ENCODE measurements at regions not wholly inside any gene's neighbourhood (a gene's known extent, or its start where the extent isn't known, plus 50 kb on each side); places are given as distances from the start of the nearest gene placed in this dataset.

DNA sequence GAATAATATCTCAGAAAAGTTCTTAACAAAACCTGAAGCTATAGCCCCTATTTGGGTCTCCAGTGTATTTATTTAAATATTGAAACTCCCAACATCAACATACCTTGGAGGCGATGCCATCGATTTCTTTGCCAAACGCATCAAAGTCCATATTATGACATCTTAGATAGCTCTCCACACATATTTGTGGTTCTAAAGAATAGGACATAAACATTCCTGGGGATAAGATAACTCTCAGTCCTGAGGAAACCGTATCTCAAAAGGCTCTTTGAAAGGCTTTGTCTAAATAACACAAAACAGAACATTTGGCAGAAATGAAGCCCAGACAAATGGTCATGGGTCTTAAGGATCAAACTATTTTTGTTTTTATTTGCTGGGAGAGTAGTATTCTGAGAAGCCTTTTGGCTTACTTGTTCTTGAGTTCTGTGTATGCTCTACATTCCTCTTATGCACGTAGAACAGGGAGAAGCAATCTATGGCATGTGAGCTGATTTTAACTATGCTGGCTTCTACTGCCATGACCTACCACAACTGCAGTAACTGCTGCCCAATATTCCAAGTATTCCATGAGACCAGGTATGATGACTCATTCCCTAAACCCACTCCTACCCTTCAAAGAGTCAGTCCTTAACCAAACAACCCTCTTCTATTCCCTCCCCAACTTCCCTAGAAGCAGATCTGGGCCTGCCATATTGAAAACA lies 279.0 kb upstream of the ZFHX3 start:
- DNase-seq: no peak

GRCh38 chr16:73326221-73326620 lies 278.3 kb upstream of the ZFHX3 start:
- DNase-seq: no peak

DNA sequence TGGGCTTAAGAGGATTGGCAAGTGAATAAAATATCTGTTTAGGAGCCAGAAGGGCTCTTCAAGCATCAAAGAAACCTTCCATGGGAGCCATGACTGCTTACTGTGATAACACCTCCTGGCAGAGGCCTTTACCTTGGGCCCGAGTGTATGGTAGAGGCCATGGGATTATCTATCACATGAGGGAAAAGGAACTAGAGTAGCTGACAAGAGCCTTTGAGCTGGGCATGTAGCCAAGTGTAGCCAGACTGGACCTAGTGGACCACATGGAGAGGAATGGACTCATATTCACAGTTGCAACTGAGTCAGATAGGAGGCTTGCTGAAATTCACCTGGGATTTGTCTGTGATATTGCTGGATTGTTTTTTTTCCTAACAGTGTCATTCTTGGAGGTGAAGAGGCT lies 276.0 kb upstream of the ZFHX3 start:
- DNase-seq: no peak

- DNase-seq: no peak
Measured at GRCh38 chr16:73322856-73323255, 274.9 kb upstream of the ZFHX3 start.

GRCh38 chr16:73321853-73322252 lies 273.9 kb upstream of the ZFHX3 start:
- no peak for DNase-seq

- DNase-seq: no peak
Measured at GRCh38 chr16:73319737-73320136, 271.8 kb upstream of the ZFHX3 start.

GRCh38 chr16:73319261-73319660 lies 271.3 kb upstream of the ZFHX3 start:
- no peak for DNase-seq

- no peak for DNase-seq
Measured at GRCh38 chr16:73317321-73317857, 269.5 kb upstream of the ZFHX3 start.

DNA sequence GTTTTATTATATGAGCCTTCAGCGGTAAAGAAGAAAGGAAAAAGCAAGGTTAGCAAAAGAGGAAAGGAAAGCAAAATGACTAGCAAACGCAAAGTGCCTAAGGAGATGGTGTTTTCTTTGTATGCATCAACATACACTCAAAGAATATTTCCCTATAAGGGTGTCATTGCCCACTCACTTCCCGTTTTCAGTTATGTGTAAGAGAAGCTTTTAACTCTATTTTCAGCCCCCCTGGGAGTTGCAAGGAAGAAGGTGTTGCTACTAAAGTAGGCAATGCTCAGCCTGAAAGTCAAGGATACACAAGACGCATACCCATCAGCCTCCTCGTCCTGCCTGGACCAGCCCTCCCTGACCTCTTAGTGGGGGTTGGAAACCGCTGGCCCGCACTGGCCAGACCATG lies 267.7 kb upstream of the ZFHX3 start:
- no peak for DNase-seq

- DNase-seq: no peak
Measured at GRCh38 chr16:73313950-73314349, 266.0 kb upstream of the ZFHX3 start.

DNA sequence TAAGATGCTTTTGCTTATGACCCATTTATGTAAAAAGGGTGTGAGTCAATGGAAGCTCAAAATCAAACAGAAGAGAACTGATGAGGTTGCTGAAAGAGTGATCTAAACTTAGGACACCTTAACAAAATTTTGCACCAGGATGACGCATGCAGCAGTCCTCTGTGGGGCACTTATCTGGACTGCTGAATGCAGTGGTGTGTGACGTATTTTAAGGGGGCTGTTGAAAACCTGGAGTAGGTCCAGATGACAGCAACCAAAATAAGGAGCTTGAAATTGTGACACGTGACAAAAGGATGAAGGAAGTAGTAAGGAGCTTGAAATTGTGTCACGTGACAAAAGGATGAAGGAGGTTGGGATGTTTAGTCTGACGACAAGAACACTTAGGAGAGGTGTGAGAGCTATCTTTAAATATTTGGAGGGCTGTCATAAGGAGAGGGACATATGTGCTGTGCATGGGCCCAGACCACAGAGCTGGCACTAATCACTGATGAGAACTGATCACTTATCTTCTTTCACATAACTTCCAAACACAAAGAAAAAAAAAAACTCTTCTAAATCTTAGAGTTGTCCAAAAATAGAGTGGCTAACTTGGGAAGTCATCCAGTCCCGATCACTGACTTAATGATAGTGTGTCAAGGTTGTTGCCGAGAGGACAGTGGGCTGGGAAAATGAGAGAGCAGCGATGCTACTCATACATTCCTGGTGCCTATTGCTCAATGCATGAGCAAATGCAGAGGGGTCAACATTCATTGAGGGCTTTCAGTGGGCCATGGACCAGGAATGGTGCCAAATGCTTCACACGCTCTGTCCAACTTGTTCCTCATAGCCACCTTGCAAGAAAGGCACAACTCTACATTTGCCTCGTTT lies 264.2 kb upstream of the ZFHX3 start:
- DNase-seq: no peak

DNA sequence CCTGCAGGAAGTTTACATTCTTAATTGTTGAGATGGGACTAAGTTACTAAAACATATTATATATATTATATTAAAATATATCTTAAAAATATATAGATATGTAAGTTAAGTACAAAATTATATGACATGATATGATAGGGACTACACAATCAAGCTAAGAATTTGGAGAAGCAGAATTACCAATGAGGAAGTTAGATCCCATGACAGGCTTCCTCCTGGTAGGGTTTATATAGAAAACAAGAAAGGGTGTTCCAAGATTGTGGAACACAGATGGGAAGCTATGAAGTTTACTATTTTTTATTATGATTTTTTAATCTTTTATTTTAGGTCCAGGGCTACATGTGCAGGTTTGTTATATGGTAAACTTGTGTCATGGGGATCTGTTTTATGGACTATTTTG lies 260.8 kb upstream of the ZFHX3 start:
- no peak for DNase-seq

- DNase-seq: no peak
Measured at GRCh38 chr16:73306901-73307413, 259.0 kb upstream of the ZFHX3 start.

DNA sequence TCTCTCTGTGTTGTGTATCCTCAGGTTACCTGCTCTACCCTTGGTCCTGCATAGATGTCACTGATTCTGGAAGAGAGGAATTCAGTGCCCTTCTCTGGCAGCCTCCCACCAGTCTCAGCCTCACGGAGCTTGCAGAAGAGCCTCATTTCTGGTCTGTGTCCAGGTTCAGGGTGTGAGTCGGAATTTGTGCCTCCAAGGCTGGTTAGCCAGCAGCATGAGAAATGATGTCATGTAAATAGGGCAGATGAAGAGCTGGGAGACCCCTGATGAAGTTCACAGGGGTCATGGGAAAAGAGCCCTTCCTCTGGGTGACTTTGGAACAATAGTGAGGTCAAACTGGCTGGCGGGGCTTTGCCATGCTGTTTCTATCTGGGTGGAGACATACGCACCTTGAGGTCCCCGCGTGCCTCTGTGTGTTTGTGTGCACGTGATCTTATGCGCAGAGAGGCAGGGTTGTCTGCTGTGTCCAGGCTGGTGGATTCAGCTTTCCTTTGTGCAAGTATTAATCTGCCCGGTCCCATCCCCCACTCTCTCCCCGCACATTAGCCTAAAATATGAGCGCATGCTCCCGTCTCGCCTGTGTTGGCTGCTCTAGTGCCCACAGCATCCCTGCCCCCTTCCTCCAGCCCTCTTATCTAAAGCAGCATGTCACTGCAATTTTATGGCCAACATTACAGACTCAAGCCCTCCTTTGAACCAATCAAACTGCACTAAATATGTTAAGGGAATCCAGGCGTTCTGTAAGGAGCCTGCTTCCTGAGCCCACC lies 256.3 kb upstream of the ZFHX3 start:
- peak; percentile 35 for DNase-seq

GRCh38 chr16:73302942-73303341 lies 255.0 kb upstream of the ZFHX3 start:
- peak; percentile 52 for DNase-seq

DNA sequence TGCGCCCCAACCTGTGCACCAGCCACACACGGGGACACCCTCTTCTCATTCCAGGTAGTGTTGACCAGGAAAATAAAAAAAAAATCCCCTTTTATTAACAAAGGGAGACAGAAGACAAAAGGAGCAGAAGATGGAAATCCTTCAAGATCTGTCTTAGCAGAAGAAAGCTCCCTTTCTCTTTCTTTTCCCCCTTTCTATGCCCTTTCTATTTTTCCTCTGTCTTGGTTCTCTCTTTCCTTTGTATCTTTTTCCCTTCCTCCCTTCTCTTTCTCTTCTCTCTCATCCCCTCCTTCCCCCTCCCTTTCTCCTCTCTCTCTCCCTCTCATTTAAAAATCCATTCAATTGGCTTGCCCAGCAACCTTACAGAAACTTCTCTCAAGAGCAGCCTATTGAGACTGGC lies 254.1 kb upstream of the ZFHX3 start:
- no peak for DNase-seq

DNA sequence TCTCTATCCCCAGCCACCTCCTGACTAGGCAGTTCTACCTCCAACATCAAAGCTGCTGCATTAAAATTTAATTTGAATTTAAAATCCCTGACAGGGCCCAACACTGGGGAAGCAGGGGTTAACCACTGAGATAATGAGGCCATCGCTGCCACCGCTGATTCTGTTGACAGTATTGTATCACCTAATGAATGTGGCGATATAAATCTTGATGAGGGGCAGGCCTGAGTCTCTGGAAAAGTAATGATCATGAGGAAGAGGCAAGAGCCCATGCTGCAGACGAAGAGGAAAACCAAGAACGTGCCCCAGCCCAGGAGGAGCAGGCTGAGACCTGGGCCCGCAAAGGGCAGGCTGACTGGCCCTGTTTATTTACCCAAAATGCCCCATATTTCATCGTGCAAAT lies 251.4 kb upstream of the ZFHX3 start:
- DNase-seq: no peak

GRCh38 chr16:73298562-73298961 lies 250.6 kb upstream of the ZFHX3 start:
- no peak for DNase-seq

DNA sequence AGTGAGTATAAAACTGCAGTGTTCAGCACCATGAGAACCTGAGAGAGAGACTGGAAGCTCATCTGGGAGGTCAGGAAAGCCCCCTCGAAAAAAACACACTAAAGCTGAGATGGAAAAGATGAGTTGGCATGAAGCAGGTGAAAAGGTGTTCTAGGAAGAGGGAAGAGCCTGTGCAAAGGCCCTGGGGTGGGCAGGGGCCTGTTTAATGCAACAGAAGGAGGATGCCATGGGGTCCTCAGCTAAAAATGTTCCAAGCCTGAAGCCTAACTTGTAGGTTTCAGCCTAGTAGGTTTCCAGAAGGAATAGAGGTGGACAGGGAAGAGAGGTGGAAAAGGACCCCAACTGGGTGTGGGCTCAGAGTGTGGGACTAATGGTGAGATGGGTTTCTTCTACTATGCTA lies 242.3 kb upstream of the ZFHX3 start:
- no peak for DNase-seq

- no peak for DNase-seq
Measured at GRCh38 chr16:73289232-73289631, 241.3 kb upstream of the ZFHX3 start.

DNA sequence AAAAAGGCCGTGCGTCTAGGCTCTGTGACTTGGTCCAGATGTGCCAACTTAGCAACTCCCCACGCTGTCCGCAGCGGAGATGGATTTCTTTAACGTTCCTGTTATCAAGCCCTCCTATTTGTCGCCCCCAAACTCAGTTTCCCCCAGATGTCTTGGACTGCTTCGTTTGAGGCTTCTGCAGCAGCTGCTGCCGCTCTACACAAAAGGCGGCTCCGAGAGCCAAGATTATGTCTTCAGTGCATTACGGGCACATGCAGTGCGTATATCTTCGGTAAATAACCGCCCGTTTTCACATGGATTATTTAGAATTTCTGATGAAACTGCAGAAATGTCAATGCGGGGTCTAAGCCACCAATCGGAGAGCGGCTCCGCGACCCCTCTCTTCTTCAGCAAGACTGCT lies 240.6 kb upstream of the ZFHX3 start:
- DNase-seq: no peak

GRCh38 chr16:73287859-73288405 lies 240.0 kb upstream of the ZFHX3 start:
- no peak for DNase-seq
